ENCODE measurements at regions not wholly inside any gene's neighbourhood (a gene's known extent, or its start where the extent isn't known, plus 50 kb on each side); places are given as distances from the start of the nearest gene placed in this dataset.

- TF ChIP-seq EZH2 (IDR thresholded peaks at IDR 0.05; ENCODE audit: borderline replicate concordance, low read depth, low read length, severe bottlenecking) (no peak), CTCF (IDR thresholded peaks at IDR 0.05; ENCODE audit: borderline replicate concordance, extremely low read depth, low read length, poor library complexity, severe bottlenecking) (no peak)
- no peaks in the 10 kb centered on the region for H3K36me3 ChIP-seq (ENCODE audit: insufficient read depth, low read length)
- no peak overlapping the region for H2AFZ ChIP-seq (ENCODE audit: low read depth, low read length)
- no peaks in the 10 kb centered on the region for H3K79me2 ChIP-seq (ENCODE audit: insufficient read depth, low read length)
- no peaks in the 10 kb centered on the region for H3K9me3 ChIP-seq (ENCODE audit: insufficient read depth, low read length, severe bottlenecking)
- no peak overlapping the region for H3K9ac ChIP-seq (ENCODE audit: low read depth, low read length)
- H3K4me2 ChIP-seq (ENCODE audit: insufficient read depth, low read length): no peak overlapping the region
- no peak overlapping the region for H3K4me3 ChIP-seq (ENCODE audit: low read depth in 1 of 2, low read length in 2 of 2)
- DNase-seq: no peak
- H3K4me1 ChIP-seq (ENCODE audit: insufficient read depth, low read length): no peaks in the 10 kb centered on the region
- ATAC-seq (ENCODE audit: insufficient read depth, low read depth): no peak
- no peaks in the 10 kb centered on the region for H4K20me1 ChIP-seq (ENCODE audit: insufficient read depth, low read length)
- H3K27me3 ChIP-seq (ENCODE audit: insufficient read depth, low read length, poor library complexity): peaks cover 4% of the 10 kb centered on the region
- no peak overlapping the region for H3K27ac ChIP-seq (ENCODE audit: low read length)
These were observed 208.4 kb downstream of the HHIPL2 start for GRCh38 chr1:222339376-222339947.

DNA sequence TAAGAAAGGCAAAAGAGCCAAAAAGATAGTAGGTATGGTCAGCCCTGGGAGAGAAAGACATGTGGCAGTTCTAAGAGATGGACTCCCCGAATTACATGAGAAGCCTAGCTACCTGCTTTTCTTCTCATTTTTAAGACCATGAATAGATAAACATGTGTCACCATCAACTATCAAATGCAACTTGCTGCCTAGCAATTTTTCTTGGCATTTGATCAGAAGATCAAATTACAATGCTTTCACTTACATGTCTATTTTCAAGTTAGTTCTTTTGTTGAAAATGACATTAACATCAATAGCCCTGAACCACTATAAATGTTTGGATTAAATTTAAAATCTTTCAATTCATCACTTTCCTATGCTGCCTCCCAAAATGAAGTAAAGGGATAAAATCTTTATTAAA, 212.3 kb downstream of the HHIPL2 start:
- ATAC-seq (ENCODE audit: insufficient read depth, low read depth): no peak

GRCh38 chr1:222334026-222334680, 213.8 kb downstream of the HHIPL2 start:
- H3K9ac ChIP-seq (ENCODE audit: low read depth, low read length): no peak overlapping the region
- DNase-seq: no peak
- no peaks in the 10 kb centered on the region for H3K79me2 ChIP-seq (ENCODE audit: insufficient read depth, low read length)
- H3K36me3 ChIP-seq (ENCODE audit: insufficient read depth, low read length): no peaks in the 10 kb centered on the region
- H3K9me3 ChIP-seq (ENCODE audit: insufficient read depth, low read length, severe bottlenecking): no peaks in the 10 kb centered on the region
- H2AFZ ChIP-seq (ENCODE audit: low read depth, low read length): no peak overlapping the region
- H3K4me1 ChIP-seq (ENCODE audit: insufficient read depth, low read length): no peaks in the 10 kb centered on the region
- no peaks in the 10 kb centered on the region for H4K20me1 ChIP-seq (ENCODE audit: insufficient read depth, low read length)
- H3K27ac ChIP-seq (ENCODE audit: low read length): no peak overlapping the region
- no peak overlapping the region for H3K4me3 ChIP-seq (ENCODE audit: low read depth in 1 of 2, low read length in 2 of 2)
- H3K4me2 ChIP-seq (ENCODE audit: insufficient read depth, low read length): no peak overlapping the region
- ATAC-seq (ENCODE audit: insufficient read depth, low read depth): no peak
- no peaks in the 10 kb centered on the region for H3K27me3 ChIP-seq (ENCODE audit: insufficient read depth, low read length, poor library complexity)
- TF ChIP-seq EZH2 (IDR thresholded peaks at IDR 0.05; ENCODE audit: borderline replicate concordance, low read depth, low read length, severe bottlenecking): no peak
- TF ChIP-seq CTCF (IDR thresholded peaks at IDR 0.05; ENCODE audit: borderline replicate concordance, extremely low read depth, low read length, poor library complexity, severe bottlenecking): no peak

More for the DNA sequence above, 212.3 kb downstream of the HHIPL2 start:
- no peak overlapping the region for H3K27ac ChIP-seq (ENCODE audit: low read length)
- no peaks in the 10 kb centered on the region for H3K79me2 ChIP-seq (ENCODE audit: insufficient read depth, low read length)
- no peaks in the 10 kb centered on the region for H3K9me3 ChIP-seq (ENCODE audit: insufficient read depth, low read length, severe bottlenecking)
- no peak for DNase-seq
- no peaks in the 10 kb centered on the region for H3K27me3 ChIP-seq (ENCODE audit: insufficient read depth, low read length, poor library complexity)
- H4K20me1 ChIP-seq (ENCODE audit: insufficient read depth, low read length): no peaks in the 10 kb centered on the region
- TF ChIP-seq EZH2 (IDR thresholded peaks at IDR 0.05; ENCODE audit: borderline replicate concordance, low read depth, low read length, severe bottlenecking) (no peak), CTCF (IDR thresholded peaks at IDR 0.05; ENCODE audit: borderline replicate concordance, extremely low read depth, low read length, poor library complexity, severe bottlenecking) (no peak)
- H3K4me2 ChIP-seq (ENCODE audit: insufficient read depth, low read length): no peak overlapping the region
- no peaks in the 10 kb centered on the region for H3K4me1 ChIP-seq (ENCODE audit: insufficient read depth, low read length)
- H3K4me3 ChIP-seq (ENCODE audit: low read depth in 1 of 2, low read length in 2 of 2): no peak overlapping the region
- no peaks in the 10 kb centered on the region for H3K36me3 ChIP-seq (ENCODE audit: insufficient read depth, low read length)
- H2AFZ ChIP-seq (ENCODE audit: low read depth, low read length): no peak overlapping the region
- H3K9ac ChIP-seq (ENCODE audit: low read depth, low read length): no peak overlapping the region

All from DND-41 (cell line).